Astrocyte (in vitro differentiated cells and primary cell): ENCODE measurements at regions not wholly inside any gene's neighbourhood (a gene's known extent, or its start where the extent isn't known, plus 50 kb on each side); places are given as distances from the start of the nearest gene placed in this dataset.

Experiments used
- CTCF ChIP-seq: IDR thresholded peaks from 2 replicates; pipeline ENCODE4 v1.5.1; 2011; ENCODE audit warnings: low read depth, mild to moderate bottlenecking, inconsistent platforms, low read length, moderate library complexity; ENCODE audit not compliant: insufficient read depth
- EZH2 ChIP-seq: IDR thresholded peaks from 2 replicates; pipeline ENCODE4 v1.6.1; 2012; ENCODE audit warnings: mild to moderate bottlenecking, low read length, inconsistent platforms; ENCODE audit not compliant: insufficient read depth

- TF ChIP-seq CTCF (no peak), EZH2 (no peak)
Observed at GRCh38 chr21:38556390-38556789, 58.1 kb upstream of the ERG start.
